GM12878 (cell line): ENCODE measurements at regions not wholly inside any gene's neighbourhood (a gene's known extent, or its start where the extent isn't known, plus 50 kb on each side); places are given as distances from the start of the nearest gene placed in this dataset.
A peak's percentile ranks its signal among the peaks of the same experiment; 100 is the strongest.

Experiments used
- ATF2 ChIP-seq: IDR thresholded peaks from 2 replicates; pipeline ENCODE4 v1.6.1; 2012; ENCODE audit warnings: low read length, inconsistent platforms
- BCL3 ChIP-seq: IDR thresholded peaks from 2 replicates; pipeline ENCODE4 v1.6.1; 2011; ENCODE audit warnings: borderline replicate concordance, low read depth, mild to moderate bottlenecking, moderate library complexity, low read length; ENCODE audit not compliant: insufficient read depth, poor library complexity, severe bottlenecking
- BMI1 ChIP-seq: fragments of 450-650 bp; IDR thresholded peaks from 2 replicates; pipeline ENCODE4 v1.6.1; 2016; ENCODE audit warnings: mild to moderate bottlenecking, moderate library complexity, borderline replicate concordance
- BRCA1 ChIP-seq: IDR thresholded peaks from 2 replicates; pipeline ENCODE4 v1.6.1; 2011; ENCODE audit warnings: low read depth, low read length, improper control_type of control experiment
- CEBPB ChIP-seq, 2 experiments: fragments of 150-350 bp in 1 of 2; IDR thresholded peaks; 2 replicates each; pipeline ENCODE4 v1.6.1; 2012 to 2014; ENCODE audit warnings: low read depth in 2 of 2, low read length in 2 of 2, borderline replicate concordance in 1 of 2, inconsistent platforms in 1 of 2
- E4F1 ChIP-seq: fragments of 450-650 bp; IDR thresholded peaks from 2 replicates; pipeline ENCODE4 v1.6.1; 2018; ENCODE audit warnings: borderline replicate concordance, mild to moderate bottlenecking; ENCODE audit not compliant: partially characterized antibody
- JUND ChIP-seq: IDR thresholded peaks from 2 replicates; pipeline ENCODE4 v1.6.1; 2012; ENCODE audit warnings: low read depth, mild to moderate bottlenecking, low read length, improper control_type of control experiment, moderate library complexity
- KDM1A ChIP-seq: fragments of 200-600 bp; sonication (generic); IDR thresholded peaks from 2 replicates; pipeline ENCODE4 v1.6.1; 2016; ENCODE audit warnings: borderline replicate concordance
- NFYA ChIP-seq: IDR thresholded peaks from 2 replicates; pipeline ENCODE4 v1.6.1; 2011; ENCODE audit warnings: low read depth, mild to moderate bottlenecking, low read length, improper control_type of control experiment, borderline replicate concordance
- NR2F1 ChIP-seq: fragments of 450-650 bp; conservative IDR thresholded peaks from 2 replicates; pipeline ENCODE4 v1.6.1; 2017; ENCODE audit warnings: mild to moderate bottlenecking
- PAX5 ChIP-seq: IDR thresholded peaks from 2 replicates; pipeline ENCODE4 v1.6.1; 2011; ENCODE audit warnings: low read depth, low read length, borderline replicate concordance
- PAX8 ChIP-seq: fragments of 450-650 bp; IDR thresholded peaks from 2 replicates; pipeline ENCODE4 v1.6.1; 2017; ENCODE audit warnings: mild to moderate bottlenecking, moderate library complexity
- RELA ChIP-seq: fragments of 450-650 bp; IDR thresholded peaks from 2 replicates; pipeline ENCODE4 v1.8.0; 2014; ENCODE audit warnings: borderline replicate concordance; ENCODE audit not compliant: partially characterized antibody
- SMAD5 ChIP-seq: IDR thresholded peaks from 2 replicates; pipeline ENCODE4 v1.6.1; 2016; ENCODE audit warnings: antibody characterized with exemption, low read depth
- SUZ12 ChIP-seq: fragments of 200-600 bp; sonication (generic); IDR thresholded peaks from one replicate; pipeline ENCODE4 v1.6.1; 2018; ENCODE audit warnings: antibody characterized with exemption, mild to moderate bottlenecking; ENCODE audit not compliant: unreplicated experiment
- TBL1XR1 ChIP-seq: IDR thresholded peaks from 2 replicates; pipeline ENCODE4 v1.6.1; 2012; ENCODE audit warnings: low read depth, low read length, improper control_type of control experiment
- ZNF24 ChIP-seq: fragments of 450-650 bp; IDR thresholded peaks from 2 replicates; pipeline ENCODE4 v1.6.1; 2017; ENCODE audit warnings: antibody characterized with exemption, mild to moderate bottlenecking
- ZNF274 ChIP-seq: IDR thresholded peaks from one replicate; pipeline ENCODE4 v1.8.0; 2011; ENCODE audit not compliant: insufficient read length, insufficient read depth
- TF ChIP-seq, protein P1 (sequence below): IDR thresholded peaks from 2 replicates; pipeline ENCODE4 v1.6.1; 2011; ENCODE audit warnings: low read depth, low read length, improper control_type of control experiment, borderline replicate concordance
- TF ChIP-seq, protein P2 (sequence below): IDR thresholded peaks from 2 replicates; pipeline ENCODE4 v1.6.1; 2012; ENCODE audit warnings: mild to moderate bottlenecking, low read depth, low read length

DNA sequence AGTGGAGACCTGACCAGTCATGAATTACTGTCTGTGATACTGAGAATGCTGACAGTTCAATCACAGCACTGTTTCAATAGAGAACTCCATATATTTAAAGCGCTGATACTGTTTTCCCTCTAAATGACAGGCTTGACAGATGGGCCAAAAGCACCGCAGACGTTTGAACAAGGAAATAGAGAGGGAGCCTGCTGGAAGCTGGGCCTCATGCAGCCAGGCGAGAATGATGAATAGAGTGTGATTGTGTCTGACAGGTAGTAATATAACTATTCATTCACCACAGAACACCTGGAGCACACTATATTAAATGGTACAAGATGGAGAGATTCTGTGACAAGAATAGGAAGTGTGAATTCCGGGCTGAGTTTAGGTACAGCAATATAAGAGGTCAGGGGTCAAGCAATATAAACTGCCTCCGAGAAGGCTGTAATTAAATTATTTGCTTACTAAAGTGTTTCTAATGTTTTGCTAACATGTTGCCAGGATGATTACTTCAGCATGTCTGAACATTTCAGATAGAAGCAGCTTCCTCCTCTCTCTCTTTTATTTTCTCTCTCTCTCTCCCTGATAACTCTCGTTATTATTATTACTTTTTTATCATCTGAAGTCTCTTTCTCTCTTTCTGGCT is 297.7 kb downstream of the CSNK1G3 start (continued):
- no peak for TF ChIP-seq RELA
- TF ChIP-seq NR2F1, result peak; percentile 84
- TF ChIP-seq JUND, result no peak
- no peak for TF ChIP-seq ZNF274
- 0 out of 2 replicates have a peak, but pooled peaks have one; percentile 38 for TF ChIP-seq PAX5
- TF ChIP-seq NFYA, result no peak
- no peak for TF ChIP-seq E4F1
- no peak for TF ChIP-seq ATF2
- TF ChIP-seq BRCA1, result no peak
- TF ChIP-seq KDM1A, result no peak
- no peak for TF ChIP-seq PAX8
- TF ChIP-seq, protein P1, sequence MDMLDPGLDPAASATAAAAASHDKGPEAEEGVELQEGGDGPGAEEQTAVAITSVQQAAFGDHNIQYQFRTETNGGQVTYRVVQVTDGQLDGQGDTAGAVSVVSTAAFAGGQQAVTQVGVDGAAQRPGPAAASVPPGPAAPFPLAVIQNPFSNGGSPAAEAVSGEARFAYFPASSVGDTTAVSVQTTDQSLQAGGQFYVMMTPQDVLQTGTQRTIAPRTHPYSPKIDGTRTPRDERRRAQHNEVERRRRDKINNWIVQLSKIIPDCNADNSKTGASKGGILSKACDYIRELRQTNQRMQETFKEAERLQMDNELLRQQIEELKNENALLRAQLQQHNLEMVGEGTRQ, result no peak
- no peak for TF ChIP-seq SUZ12
- no peak for TF ChIP-seq ZNF24
- TF ChIP-seq CEBPB (IDR thresholded peaks at IDR 0.05; ENCODE audit: borderline replicate concordance in 1 of 2, low read depth in 2 of 2, low read length in 2 of 2), result no peak
- TF ChIP-seq TBL1XR1, result no peak
- TF ChIP-seq SMAD5, result no peak
- TF ChIP-seq BCL3, result no peak
- TF ChIP-seq, protein P2, sequence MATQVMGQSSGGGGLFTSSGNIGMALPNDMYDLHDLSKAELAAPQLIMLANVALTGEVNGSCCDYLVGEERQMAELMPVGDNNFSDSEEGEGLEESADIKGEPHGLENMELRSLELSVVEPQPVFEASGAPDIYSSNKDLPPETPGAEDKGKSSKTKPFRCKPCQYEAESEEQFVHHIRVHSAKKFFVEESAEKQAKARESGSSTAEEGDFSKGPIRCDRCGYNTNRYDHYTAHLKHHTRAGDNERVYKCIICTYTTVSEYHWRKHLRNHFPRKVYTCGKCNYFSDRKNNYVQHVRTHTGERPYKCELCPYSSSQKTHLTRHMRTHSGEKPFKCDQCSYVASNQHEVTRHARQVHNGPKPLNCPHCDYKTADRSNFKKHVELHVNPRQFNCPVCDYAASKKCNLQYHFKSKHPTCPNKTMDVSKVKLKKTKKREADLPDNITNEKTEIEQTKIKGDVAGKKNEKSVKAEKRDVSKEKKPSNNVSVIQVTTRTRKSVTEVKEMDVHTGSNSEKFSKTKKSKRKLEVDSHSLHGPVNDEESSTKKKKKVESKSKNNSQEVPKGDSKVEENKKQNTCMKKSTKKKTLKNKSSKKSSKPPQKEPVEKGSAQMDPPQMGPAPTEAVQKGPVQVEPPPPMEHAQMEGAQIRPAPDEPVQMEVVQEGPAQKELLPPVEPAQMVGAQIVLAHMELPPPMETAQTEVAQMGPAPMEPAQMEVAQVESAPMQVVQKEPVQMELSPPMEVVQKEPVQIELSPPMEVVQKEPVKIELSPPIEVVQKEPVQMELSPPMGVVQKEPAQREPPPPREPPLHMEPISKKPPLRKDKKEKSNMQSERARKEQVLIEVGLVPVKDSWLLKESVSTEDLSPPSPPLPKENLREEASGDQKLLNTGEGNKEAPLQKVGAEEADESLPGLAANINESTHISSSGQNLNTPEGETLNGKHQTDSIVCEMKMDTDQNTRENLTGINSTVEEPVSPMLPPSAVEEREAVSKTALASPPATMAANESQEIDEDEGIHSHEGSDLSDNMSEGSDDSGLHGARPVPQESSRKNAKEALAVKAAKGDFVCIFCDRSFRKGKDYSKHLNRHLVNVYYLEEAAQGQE, result no peak
- TF ChIP-seq BMI1, result no peak
